ENCODE measurements at regions not wholly inside any gene's neighbourhood (a gene's known extent, or its start where the extent isn't known, plus 50 kb on each side); places are given as distances from the start of the nearest gene placed in this dataset.
"Not testable (repeated sequence)": the region's sequence is repeated elsewhere in the genome, so short reads cannot be mapped to it uniquely, and the experiment has no call there.

GRCh38 chr3:20516311-20516710, 330.3 kb upstream of the SGO1 start:
- DNase-seq, result no peak
- H3K27me3 Mint-ChIP-seq, result no peaks in the 10 kb centered on the region
- CTCF ChIA-PET, result interaction anchor here (0.6 kb wide), 1 partner anchor 60 kb away, joined by 4 read pairs; no protein-coding TSS in a partner anchor
- peaks cover 2% of the 10 kb centered on the region for H3K9me3 Mint-ChIP-seq
- H3K36me3 Mint-ChIP-seq, result no peaks in the 10 kb centered on the region
- no peak overlapping the region for H3K27ac Mint-ChIP-seq
- H3K4me3 Mint-ChIP-seq, result no peak overlapping the region
- no peaks in the 10 kb centered on the region for H3K4me1 Mint-ChIP-seq

GRCh38 chr3:20515834-20516233, 329.8 kb upstream of the SGO1 start:
- Mint-ChIP-seq H3K36me3 (no peaks in the 10 kb centered on the region), H3K4me1 (no peaks in the 10 kb centered on the region), H3K9me3 (peaks cover 2% of the 10 kb centered on the region), H3K4me3 (no peak overlapping the region), H3K27ac (no peak overlapping the region), H3K27me3 (no peaks in the 10 kb centered on the region)
- CTCF ChIA-PET, result no interaction called here
- no peak for DNase-seq

GRCh38 chr3:20511863-20512505, 326.0 kb upstream of the SGO1 start:
- no peak for DNase-seq
- no peaks in the 10 kb centered on the region for H3K36me3 Mint-ChIP-seq
- H3K27ac Mint-ChIP-seq, result no peak overlapping the region
- CTCF ChIA-PET, result no interaction called here
- peaks cover 1% of the 10 kb centered on the region for H3K9me3 Mint-ChIP-seq
- no peak overlapping the region for H3K4me3 Mint-ChIP-seq
- no peaks in the 10 kb centered on the region for H3K27me3 Mint-ChIP-seq
- no peaks in the 10 kb centered on the region for H3K4me1 Mint-ChIP-seq

GRCh38 chr3:20510396-20510795, 324.4 kb upstream of the SGO1 start:
- Mint-ChIP-seq H3K36me3 (no peaks in the 10 kb centered on the region), H3K4me1 (no peaks in the 10 kb centered on the region), H3K27ac (no peak overlapping the region), H3K4me3 (no peak overlapping the region), H3K9me3 (peaks cover 11% of the 10 kb centered on the region), H3K27me3 (no peaks in the 10 kb centered on the region)
- CTCF ChIA-PET, result no interaction called here
- no peak for DNase-seq

- Mint-ChIP-seq H3K4me1 (no peaks in the 10 kb centered on the region), H3K36me3 (no peaks in the 10 kb centered on the region), H3K9me3 (peaks cover 30% of the 10 kb centered on the region), H3K27ac (no peak overlapping the region), H3K4me3 (no peak overlapping the region), H3K27me3 (no peaks in the 10 kb centered on the region)
- CTCF ChIA-PET, result no interaction called here
- no peak for DNase-seq
These were observed 317.5 kb upstream of the SGO1 start for GRCh38 chr3:20503394-20504082.

- DNase-seq, result no peak
- H3K4me3 Mint-ChIP-seq, result no peak overlapping the region
- H3K36me3 Mint-ChIP-seq, result no peaks in the 10 kb centered on the region
- H3K27ac Mint-ChIP-seq, result no peak overlapping the region
- H3K4me1 Mint-ChIP-seq, result no peaks in the 10 kb centered on the region
- peaks cover 7% of the 10 kb centered on the region for H3K9me3 Mint-ChIP-seq
- no peaks in the 10 kb centered on the region for H3K27me3 Mint-ChIP-seq
- CTCF ChIA-PET, result no interaction called here
These were observed 305.0 kb upstream of the SGO1 start for GRCh38 chr3:20490996-20491395.

- Mint-ChIP-seq H3K9me3 (peaks cover 5% of the 10 kb centered on the region), H3K4me1 (no peaks in the 10 kb centered on the region)
These were observed 302.1 kb upstream of the SGO1 start for GRCh38 chr3:20488151-20488550.

GRCh38 chr3:20484126-20484525, 298.1 kb upstream of the SGO1 start:
- Mint-ChIP-seq H3K36me3 (no peaks in the 10 kb centered on the region), H3K27ac (no peak overlapping the region)
- DNase-seq, result no peak

More at GRCh38 chr3:20488151-20488550, 302.1 kb upstream of the SGO1 start:
- Mint-ChIP-seq H3K27ac (no peak overlapping the region), H3K4me3 (no peak overlapping the region), H3K27me3 (no peaks in the 10 kb centered on the region), H3K36me3 (no peaks in the 10 kb centered on the region)
- DNase-seq, result no peak
- CTCF ChIA-PET, result no interaction called here

GRCh38 chr3:20482350-20482749, 296.3 kb upstream of the SGO1 start:
- no peaks in the 10 kb centered on the region for H3K4me1 Mint-ChIP-seq
- H3K36me3 Mint-ChIP-seq, result no peaks in the 10 kb centered on the region
- no peak overlapping the region for H3K4me3 Mint-ChIP-seq
- H3K9me3 Mint-ChIP-seq, result peaks cover 12% of the 10 kb centered on the region
- H3K27me3 Mint-ChIP-seq, result no peaks in the 10 kb centered on the region
- H3K27ac Mint-ChIP-seq, result no peak overlapping the region
- DNase-seq, result no peak
- CTCF ChIA-PET, result no interaction called here

More at GRCh38 chr3:20484126-20484525, 298.1 kb upstream of the SGO1 start:
- Mint-ChIP-seq H3K27me3 (no peaks in the 10 kb centered on the region), H3K4me3 (no peak overlapping the region), H3K4me1 (no peaks in the 10 kb centered on the region), H3K9me3 (peaks cover 12% of the 10 kb centered on the region)
- CTCF ChIA-PET, result no interaction called here

- Mint-ChIP-seq H3K4me3 (no peak overlapping the region), H3K4me1 (no peaks in the 10 kb centered on the region), H3K27me3 (no peaks in the 10 kb centered on the region), H3K9me3 (peaks cover 12% of the 10 kb centered on the region), H3K27ac (no peak overlapping the region), H3K36me3 (no peaks in the 10 kb centered on the region)
- DNase-seq, result no peak
- CTCF ChIA-PET, result no interaction called here
These were observed 294.9 kb upstream of the SGO1 start for GRCh38 chr3:20480786-20481365.

GRCh38 chr3:20478436-20478835, 292.4 kb upstream of the SGO1 start:
- Mint-ChIP-seq H3K9me3 (peaks cover 9% of the 10 kb centered on the region), H3K36me3 (no peaks in the 10 kb centered on the region), H3K4me1 (no peaks in the 10 kb centered on the region), H3K27me3 (no peaks in the 10 kb centered on the region), H3K27ac (no peak overlapping the region), H3K4me3 (no peak overlapping the region)
- DNase-seq, result no peak
- CTCF ChIA-PET, result no interaction called here

GRCh38 chr3:20464237-20464636, 278.2 kb upstream of the SGO1 start:
- H3K27me3 Mint-ChIP-seq, H3K4me1 Mint-ChIP-seq, CTCF ChIA-PET, DNase-seq, H3K27ac Mint-ChIP-seq, H3K36me3 Mint-ChIP-seq, H3K4me3 Mint-ChIP-seq: not testable (repeated sequence)
- peaks cover 25% of the 10 kb centered on the region for H3K9me3 Mint-ChIP-seq

GRCh38 chr3:20462723-20463122, 276.7 kb upstream of the SGO1 start:
- Mint-ChIP-seq H3K4me1 (no peaks in the 10 kb centered on the region), H3K36me3 (no peaks in the 10 kb centered on the region), H3K4me3 (no peak overlapping the region), H3K27me3 (no peaks in the 10 kb centered on the region), H3K27ac (no peak overlapping the region), H3K9me3 (peaks cover 21% of the 10 kb centered on the region)
- DNase-seq, result no peak
- CTCF ChIA-PET, result no interaction called here

- Mint-ChIP-seq H3K4me3 (no peak overlapping the region), H3K36me3 (no peaks in the 10 kb centered on the region), H3K4me1 (no peaks in the 10 kb centered on the region), H3K27me3 (no peaks in the 10 kb centered on the region), H3K9me3 (peaks cover 21% of the 10 kb centered on the region), H3K27ac (no peak overlapping the region)
- CTCF ChIA-PET, result no interaction called here
- no peak for DNase-seq
These were observed 276.2 kb upstream of the SGO1 start for GRCh38 chr3:20462226-20462625.

Measured in activated naive CD4-positive, alpha-beta T cell treated with anti-CD3 and anti-CD28 coated beads, Interleukin-2, amount 10 ng/mL, durations not matched to agents 7 days and 5 days (primary cell).